Endodermal cell (in vitro differentiated cells): ENCODE measurements at regions not wholly inside any gene's neighbourhood (a gene's known extent, or its start where the extent isn't known, plus 50 kb on each side); places are given as distances from the start of the nearest gene placed in this dataset.
"Not testable (repeated sequence)": the region's sequence is repeated elsewhere in the genome, so short reads cannot be mapped to it uniquely, and the experiment has no call there.

Experiments
- DNase-seq: peaks from one replicate; pipeline ENCODE4 v3.0.0-alpha.2; 2017
- H3K27ac ChIP-seq: 2 replicates; pipeline ENCODE4 v1.5.1; 2013; ENCODE audit warnings: mild to moderate bottlenecking, low read depth, low read length, moderate library complexity
- H3K27me3 ChIP-seq: 2 replicates; pipeline ENCODE4 v1.6.1; 2013; ENCODE audit warnings: mild to moderate bottlenecking, low read length, moderate library complexity; ENCODE audit not compliant: insufficient read depth, control insufficient read depth, poor library complexity, severe bottlenecking
- H3K36me3 ChIP-seq: 2 replicates; pipeline ENCODE4 v1.7.0; 2013; ENCODE audit warnings: mild to moderate bottlenecking, low read length, moderate library complexity; ENCODE audit not compliant: control insufficient read depth, insufficient read depth
- H3K4me1 ChIP-seq: one replicate; pipeline ENCODE4 v1.7.0; 2013; ENCODE audit warnings: low read length; ENCODE audit not compliant: control insufficient read depth, insufficient read depth
- H3K4me3 ChIP-seq: 2 replicates; pipeline ENCODE4 v1.5.1; 2013; ENCODE audit warnings: mild to moderate bottlenecking, low read length, moderate library complexity
- H3K9ac ChIP-seq: 2 replicates; pipeline ENCODE4 v1.6.1; 2013; ENCODE audit warnings: mild to moderate bottlenecking, low read length, moderate library complexity; ENCODE audit not compliant: poor library complexity, severe bottlenecking; ENCODE audit errors: extremely low read depth
- H3K9me3 ChIP-seq: 2 replicates; pipeline ENCODE4 v1.6.1; 2013; ENCODE audit warnings: mild to moderate bottlenecking, low read length, moderate library complexity; ENCODE audit not compliant: control insufficient read depth
- H3K27ac Mint-ChIP-seq: 2 replicates; pipeline ENCODE4 v1.8.0; 2020; ENCODE audit warnings: mixed read lengths
- H3K27me3 Mint-ChIP-seq: 2 replicates; pipeline ENCODE4 v1.8.0; 2021; ENCODE audit warnings: mild to moderate bottlenecking, mixed read lengths; ENCODE audit not compliant: insufficient read depth
- H3K36me3 Mint-ChIP-seq: 2 replicates; pipeline ENCODE4 v1.8.0; 2020; ENCODE audit warnings: low read depth, mixed read lengths
- H3K4me1 Mint-ChIP-seq: 2 replicates; pipeline ENCODE4 v1.8.0; 2020; ENCODE audit warnings: mixed read lengths
- H3K4me3 Mint-ChIP-seq: 2 replicates; pipeline ENCODE4 v1.8.0; 2020; ENCODE audit warnings: mild to moderate bottlenecking, moderate library complexity, mixed read lengths
- H3K9me3 Mint-ChIP-seq: 2 replicates; pipeline ENCODE4 v1.8.0; 2020; ENCODE audit warnings: mild to moderate bottlenecking, mixed read lengths
- WGBS, 2 experiments: methylation state at CpG; one replicate each; pipeline versions ENCODE4 v1.1.5 to v1.1.7; 2013; ENCODE audit warnings: missing lambda C conversion rate in 2 of 2, mixed read lengths in 1 of 2; ENCODE audit not compliant: insufficient coverage in 1 of 2, insufficient read length in 1 of 2; 5-methylcytosine and 5-hydroxymethylcytosine counted together
- TF ChIP-seq, protein P1 (sequence below): fragments of 200-600 bp; sonication (generic); conservative IDR thresholded peaks from 2 replicates; pipeline ENCODE4 v1.5.0; 2021; ENCODE audit warnings: antibody characterized with exemption, mild to moderate bottlenecking

DNA sequence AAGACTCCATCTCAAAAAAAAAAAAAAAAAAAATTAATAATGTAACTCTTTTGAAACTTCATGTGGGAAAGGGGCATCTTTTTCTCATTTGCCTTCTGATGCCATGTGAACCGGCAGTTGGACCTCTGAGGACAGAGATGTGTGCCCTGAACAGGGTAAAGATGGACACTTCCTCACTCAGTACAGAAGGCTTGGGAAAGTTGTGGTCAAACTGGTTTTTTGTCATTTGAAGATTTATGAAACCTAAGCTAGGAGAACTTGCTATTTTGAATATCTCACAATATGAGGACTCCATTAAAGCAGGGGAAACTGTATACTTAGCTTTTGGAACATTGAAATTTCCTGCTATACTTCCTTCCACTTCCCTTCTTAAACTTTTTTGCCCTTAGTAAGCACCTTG is 147.5 kb upstream of the ALDH1B1 start:
- no peak overlapping the region for H3K4me3 ChIP-seq
- Mint-ChIP-seq H3K9me3 (peaks cover 16% of the 10 kb centered on the region), H3K36me3 (no peaks in the 10 kb centered on the region), H3K4me1 (peaks cover 8% of the 10 kb centered on the region), H3K4me3 (no peak overlapping the region), H3K27me3 (peaks cover 6% of the 10 kb centered on the region), H3K27ac (no peak overlapping the region)
- H3K36me3 ChIP-seq = no peaks in the 10 kb centered on the region
- H3K27ac ChIP-seq = no peak overlapping the region
- no peak for DNase-seq
- 95 to 100% methylated on average over 1 of the region's 1 CpG for WGBS, 2 experiments
- H3K9me3 ChIP-seq = peaks cover 3% of the 10 kb centered on the region
- peaks cover 9% of the 10 kb centered on the region for H3K4me1 ChIP-seq
- TF ChIP-seq, protein P1, sequence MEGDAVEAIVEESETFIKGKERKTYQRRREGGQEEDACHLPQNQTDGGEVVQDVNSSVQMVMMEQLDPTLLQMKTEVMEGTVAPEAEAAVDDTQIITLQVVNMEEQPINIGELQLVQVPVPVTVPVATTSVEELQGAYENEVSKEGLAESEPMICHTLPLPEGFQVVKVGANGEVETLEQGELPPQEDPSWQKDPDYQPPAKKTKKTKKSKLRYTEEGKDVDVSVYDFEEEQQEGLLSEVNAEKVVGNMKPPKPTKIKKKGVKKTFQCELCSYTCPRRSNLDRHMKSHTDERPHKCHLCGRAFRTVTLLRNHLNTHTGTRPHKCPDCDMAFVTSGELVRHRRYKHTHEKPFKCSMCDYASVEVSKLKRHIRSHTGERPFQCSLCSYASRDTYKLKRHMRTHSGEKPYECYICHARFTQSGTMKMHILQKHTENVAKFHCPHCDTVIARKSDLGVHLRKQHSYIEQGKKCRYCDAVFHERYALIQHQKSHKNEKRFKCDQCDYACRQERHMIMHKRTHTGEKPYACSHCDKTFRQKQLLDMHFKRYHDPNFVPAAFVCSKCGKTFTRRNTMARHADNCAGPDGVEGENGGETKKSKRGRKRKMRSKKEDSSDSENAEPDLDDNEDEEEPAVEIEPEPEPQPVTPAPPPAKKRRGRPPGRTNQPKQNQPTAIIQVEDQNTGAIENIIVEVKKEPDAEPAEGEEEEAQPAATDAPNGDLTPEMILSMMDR = no peak
- no peaks in the 10 kb centered on the region for H3K27me3 ChIP-seq
- H3K9ac ChIP-seq = no peak overlapping the region

DNA sequence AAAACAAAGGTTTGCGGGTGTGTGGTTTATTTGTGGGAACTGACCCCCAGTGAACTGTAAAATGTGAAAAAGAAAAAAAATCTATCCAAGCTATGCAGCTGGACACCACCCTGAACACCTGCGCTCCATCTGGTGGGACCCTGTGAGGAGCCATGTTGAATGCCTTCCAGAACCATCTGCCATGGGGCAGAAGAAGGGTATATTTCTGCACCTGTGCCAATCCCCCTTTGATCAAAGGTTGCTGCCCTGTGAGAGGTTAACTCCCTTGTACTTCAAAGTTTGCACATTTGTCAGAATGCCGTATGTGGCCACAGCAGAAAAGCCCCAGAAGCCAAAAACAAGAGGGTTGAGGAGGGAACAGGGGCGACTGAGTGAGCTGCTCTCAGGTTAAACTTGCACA is 148.5 kb upstream of the ALDH1B1 start:
- Mint-ChIP-seq H3K4me1 (peaks cover 8% of the 10 kb centered on the region), H3K27me3 (peaks cover 15% of the 10 kb centered on the region), H3K9me3 (peaks cover 21% of the 10 kb centered on the region), H3K36me3 (no peaks in the 10 kb centered on the region), H3K4me3 (no peak overlapping the region), H3K27ac (no peak overlapping the region)
- no peak for DNase-seq
- WGBS, 2 experiments = 87 to 100% methylated on average over 4 of the region's 4 CpGs
- Histone ChIP-seq H3K9me3 (peaks cover 11% of the 10 kb centered on the region), H3K27ac (no peak overlapping the region), H3K4me3 (no peak overlapping the region), H3K36me3 (no peaks in the 10 kb centered on the region), H3K27me3 (no peaks in the 10 kb centered on the region), H3K4me1 (peaks cover 9% of the 10 kb centered on the region), H3K9ac (no peak overlapping the region)
- TF ChIP-seq, protein P1 = no peak

DNA sequence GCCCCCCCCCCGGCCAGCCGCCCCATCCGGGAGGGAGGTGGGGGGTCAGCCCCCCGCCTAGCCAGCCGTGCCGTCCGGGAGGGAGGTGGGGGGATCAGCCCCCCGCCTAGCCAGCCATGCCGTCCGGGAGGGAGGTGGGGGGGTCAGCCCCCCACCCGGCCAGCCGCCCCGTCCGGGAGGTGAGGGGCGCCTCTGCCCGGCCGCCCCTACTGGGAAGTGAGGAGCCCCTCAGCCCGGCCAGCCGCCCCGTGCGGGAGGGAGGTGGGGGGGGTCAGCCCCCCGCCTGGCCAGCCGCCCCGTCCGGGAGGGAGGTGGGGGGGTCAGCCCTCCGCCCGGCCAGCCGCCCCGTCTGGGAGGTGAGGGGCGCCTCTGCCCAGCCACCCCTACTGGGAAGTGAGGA is 150.4 kb upstream of the ALDH1B1 start:
- H3K9me3 Mint-ChIP-seq = peaks cover 16% of the 10 kb centered on the region
- DNase-seq, H3K4me1 Mint-ChIP-seq: not testable (repeated sequence)

DNA sequence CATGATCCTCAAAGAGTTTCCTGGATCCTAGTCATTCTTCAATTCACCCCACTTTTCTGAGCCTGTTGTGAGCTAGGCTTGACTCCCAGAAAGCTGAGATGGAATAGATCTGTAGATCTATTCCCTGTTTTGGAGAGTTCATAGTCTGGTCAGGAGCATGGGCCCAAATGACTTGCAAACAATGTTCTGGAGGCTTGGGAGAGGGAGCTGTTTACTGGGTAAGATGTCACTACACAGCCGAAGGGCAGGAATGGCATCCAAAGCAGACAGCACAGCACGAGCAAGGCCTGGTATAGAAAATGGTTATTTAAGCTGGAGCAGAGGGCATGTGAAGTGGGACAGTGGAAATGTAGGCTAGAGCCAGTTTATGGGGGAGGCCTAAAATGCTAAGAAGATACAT is 152.5 kb upstream of the ALDH1B1 start:
- WGBS, 2 experiments = 84 to 97% methylated on average over 2 of the region's 2 CpGs
- Mint-ChIP-seq H3K9me3 (peaks cover 13% of the 10 kb centered on the region), H3K4me3 (no peak overlapping the region), H3K27ac (no peak overlapping the region), H3K27me3 (peaks cover 33% of the 10 kb centered on the region), H3K36me3 (no peaks in the 10 kb centered on the region), H3K4me1 (peaks cover 13% of the 10 kb centered on the region)
- Histone ChIP-seq H3K9ac (no peak overlapping the region), H3K36me3 (no peaks in the 10 kb centered on the region), H3K27me3 (no peaks in the 10 kb centered on the region), H3K9me3 (peaks cover 11% of the 10 kb centered on the region), H3K4me1 (peaks cover 12% of the 10 kb centered on the region), H3K4me3 (no peak overlapping the region), H3K27ac (no peak overlapping the region)
- no peak for DNase-seq
- TF ChIP-seq, protein P1 = no peak

More for the DNA sequence above, 150.4 kb upstream of the ALDH1B1 start:
- not testable (repeated sequence) for H3K4me3 ChIP-seq, H3K9ac ChIP-seq, H3K36me3 ChIP-seq, H3K27ac Mint-ChIP-seq, H3K27ac ChIP-seq, H3K36me3 Mint-ChIP-seq, H3K4me3 Mint-ChIP-seq, H3K4me1 ChIP-seq, H3K27me3 ChIP-seq
- peaks cover 30% of the 10 kb centered on the region for H3K27me3 Mint-ChIP-seq
- H3K9me3 ChIP-seq = peaks cover 11% of the 10 kb centered on the region
- 96% methylated on average over 18 of the region's 30 CpGs; no CpG with 5 or more reads in 1 of the 2 experiments for WGBS, 2 experiments
